ENCODE measurements at regions not wholly inside any gene's neighbourhood (a gene's known extent, or its start where the extent isn't known, plus 50 kb on each side); places are given as distances from the start of the nearest gene placed in this dataset.

DNA sequence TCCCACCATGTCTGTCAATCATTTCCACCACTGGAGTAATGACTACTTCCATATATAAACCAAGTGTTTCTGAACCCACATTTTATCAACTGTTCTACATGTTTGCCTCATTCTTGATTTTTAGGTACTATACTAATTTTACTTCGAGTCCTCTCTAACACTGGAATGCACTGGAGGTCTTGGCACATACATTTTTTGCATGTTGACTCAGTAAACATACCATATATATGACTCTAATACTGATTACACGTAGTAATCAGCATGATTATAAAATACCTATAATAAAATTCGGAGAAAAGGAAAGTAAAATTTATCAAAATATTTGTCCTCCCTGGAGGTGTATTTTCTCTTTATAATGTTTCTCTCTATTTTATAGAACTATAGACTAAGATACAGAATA is 621.7 kb upstream of the NUDT12 start:
- H3K4me1 Mint-ChIP-seq = no peaks in the 10 kb centered on the region
- H3K36me3 ChIP-seq (replicated peaks in 1 of 2; ENCODE audit: control extremely low read depth in 1 of 2, control insufficient read depth in 1 of 2, extremely low read depth in 1 of 2, insufficient read depth in 2 of 2, low read length in 1 of 2) = no peaks in the 10 kb centered on the region
- intact Hi-C loops (cut with micrococcal nuclease) = no loop called here
- no peak for TF ChIP-seq EZH2 (IDR thresholded peaks at IDR 0.05; ENCODE audit: borderline replicate concordance, insufficient read depth, low read depth, low read length, poor library complexity, severe bottlenecking)
- TF ChIP-seq, protein P1, sequence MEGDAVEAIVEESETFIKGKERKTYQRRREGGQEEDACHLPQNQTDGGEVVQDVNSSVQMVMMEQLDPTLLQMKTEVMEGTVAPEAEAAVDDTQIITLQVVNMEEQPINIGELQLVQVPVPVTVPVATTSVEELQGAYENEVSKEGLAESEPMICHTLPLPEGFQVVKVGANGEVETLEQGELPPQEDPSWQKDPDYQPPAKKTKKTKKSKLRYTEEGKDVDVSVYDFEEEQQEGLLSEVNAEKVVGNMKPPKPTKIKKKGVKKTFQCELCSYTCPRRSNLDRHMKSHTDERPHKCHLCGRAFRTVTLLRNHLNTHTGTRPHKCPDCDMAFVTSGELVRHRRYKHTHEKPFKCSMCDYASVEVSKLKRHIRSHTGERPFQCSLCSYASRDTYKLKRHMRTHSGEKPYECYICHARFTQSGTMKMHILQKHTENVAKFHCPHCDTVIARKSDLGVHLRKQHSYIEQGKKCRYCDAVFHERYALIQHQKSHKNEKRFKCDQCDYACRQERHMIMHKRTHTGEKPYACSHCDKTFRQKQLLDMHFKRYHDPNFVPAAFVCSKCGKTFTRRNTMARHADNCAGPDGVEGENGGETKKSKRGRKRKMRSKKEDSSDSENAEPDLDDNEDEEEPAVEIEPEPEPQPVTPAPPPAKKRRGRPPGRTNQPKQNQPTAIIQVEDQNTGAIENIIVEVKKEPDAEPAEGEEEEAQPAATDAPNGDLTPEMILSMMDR (IDR thresholded peaks at IDR 0.05) = no peak
- H3K4me3 ChIP-seq (ENCODE audit: control extremely low read depth in 1 of 5, extremely low read depth in 1 of 5, insufficient read depth in 1 of 5, low read depth in 2 of 5, low read length in 4 of 5) = no peak overlapping the region
- no peak overlapping the region for H3K9ac ChIP-seq (ENCODE audit: low read length)
- H2AFZ ChIP-seq (ENCODE audit: insufficient read depth, low read depth, low read length, poor library complexity, severe bottlenecking) = no peak overlapping the region
- no peaks in the 10 kb centered on the region for H3K27me3 Mint-ChIP-seq
- H4K20me1 ChIP-seq (ENCODE audit: control insufficient read depth, insufficient read depth, low read length, poor library complexity, severe bottlenecking) = no peaks in the 10 kb centered on the region
- H3K9me3 ChIP-seq (ENCODE audit: control extremely low read depth in 1 of 3, control insufficient read depth in 2 of 3, insufficient read depth in 1 of 3, low read length in 2 of 3) = peaks cover 0 to 33% (median 21%) of the 10 kb centered on the region in 3 donors
- no peak overlapping the region for H3K4me3 Mint-ChIP-seq
- H3K27ac ChIP-seq (ENCODE audit: low read length in 2 of 2) = no peak overlapping the region
- no peaks in the 10 kb centered on the region for H3K79me2 ChIP-seq (ENCODE audit: control insufficient read depth, insufficient read depth, low read length)
- H3K27ac Mint-ChIP-seq = no peak overlapping the region
- ChIA-PET POLR2A (no interaction called here), CTCF (no interaction called here)
- DNase-seq (no peak), ATAC-seq (ENCODE audit: low read depth) (no peak)
- no peaks in the 10 kb centered on the region for H3K4me1 ChIP-seq (ENCODE audit: control insufficient read depth in 2 of 2, insufficient read depth in 2 of 2, low read length in 2 of 2)
- H3K4me2 ChIP-seq (replicated peaks; ENCODE audit: low read depth, low read length, poor library complexity, severe bottlenecking) = no peak overlapping the region
- no CpG with 5 or more reads among the region's 3 CpGs for WGBS (ENCODE audit: insufficient coverage)
- no peaks in the 10 kb centered on the region for H3K27me3 ChIP-seq (replicated peaks in 1 of 4; ENCODE audit: control extremely low read depth in 1 of 4, control insufficient read depth in 3 of 4, insufficient read depth in 4 of 4, low read length in 3 of 4)
- peaks cover 24% of the 10 kb centered on the region for H3K9me3 Mint-ChIP-seq (ENCODE audit: insufficient read depth)

DNA sequence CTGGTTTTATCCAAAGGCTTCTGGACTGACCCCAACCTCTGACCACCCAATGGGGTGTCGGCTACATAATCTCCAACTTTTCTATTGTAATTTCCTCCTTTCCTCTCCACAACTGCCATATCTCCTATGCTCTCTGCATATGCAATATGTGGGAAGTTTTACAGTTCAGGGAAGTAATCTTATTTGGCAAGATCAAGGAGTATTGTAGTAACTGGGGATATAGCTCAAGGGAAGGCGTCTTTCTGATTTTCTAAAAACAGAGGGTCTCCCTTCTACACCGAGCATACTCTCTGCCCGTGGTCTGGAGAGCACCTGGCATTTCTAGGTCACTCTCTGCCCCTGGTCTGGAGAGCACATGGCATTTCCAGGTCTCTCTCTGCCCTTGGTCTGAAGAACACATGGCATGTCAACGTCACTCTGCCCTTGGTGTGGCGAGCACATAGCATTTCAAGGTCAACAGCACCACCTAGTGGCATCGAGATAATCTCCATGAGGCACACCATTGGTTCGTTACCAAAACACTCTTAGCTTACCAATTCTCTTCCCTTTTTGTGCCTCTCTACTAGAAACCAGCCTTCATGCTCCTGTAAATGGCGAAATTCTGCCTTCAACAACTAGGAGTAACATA is 616.4 kb upstream of the NUDT12 start:
- H3K9ac ChIP-seq (ENCODE audit: low read length) = no peak overlapping the region
- Mint-ChIP-seq H3K4me1 (no peaks in the 10 kb centered on the region), H3K27ac (no peak overlapping the region), H3K27me3 (no peaks in the 10 kb centered on the region), H3K9me3 (ENCODE audit: insufficient read depth) (peaks cover 12% of the 10 kb centered on the region), H3K4me3 (no peak overlapping the region)
- H3K27ac ChIP-seq (ENCODE audit: low read length in 2 of 2) = no peak overlapping the region
- no peak overlapping the region for H3K4me2 ChIP-seq (replicated peaks; ENCODE audit: low read depth, low read length, poor library complexity, severe bottlenecking)
- no peaks in the 10 kb centered on the region for H4K20me1 ChIP-seq (ENCODE audit: control insufficient read depth, insufficient read depth, low read length, poor library complexity, severe bottlenecking)
- H3K36me3 ChIP-seq (replicated peaks in 1 of 2; ENCODE audit: control extremely low read depth in 1 of 2, control insufficient read depth in 1 of 2, extremely low read depth in 1 of 2, insufficient read depth in 2 of 2, low read length in 1 of 2) = no peaks in the 10 kb centered on the region
- WGBS (ENCODE audit: insufficient coverage) = 72% methylated on average over 7 of the region's 9 CpGs
- ChIA-PET POLR2A (no interaction called here), CTCF (no interaction called here)
- no peaks in the 10 kb centered on the region for H3K4me1 ChIP-seq (ENCODE audit: control insufficient read depth in 2 of 2, insufficient read depth in 2 of 2, low read length in 2 of 2)
- H3K79me2 ChIP-seq (ENCODE audit: control insufficient read depth, insufficient read depth, low read length) = no peaks in the 10 kb centered on the region
- ATAC-seq (ENCODE audit: low read depth) (no peak), DNase-seq (no peak)
- no peak overlapping the region for H3K4me3 ChIP-seq (ENCODE audit: control extremely low read depth in 1 of 5, extremely low read depth in 1 of 5, insufficient read depth in 1 of 5, low read depth in 2 of 5, low read length in 4 of 5)
- H3K27me3 ChIP-seq (replicated peaks in 1 of 4; ENCODE audit: control extremely low read depth in 1 of 4, control insufficient read depth in 3 of 4, insufficient read depth in 4 of 4, low read length in 3 of 4) = no peaks in the 10 kb centered on the region
- no peak overlapping the region for H2AFZ ChIP-seq (ENCODE audit: insufficient read depth, low read depth, low read length, poor library complexity, severe bottlenecking)
- TF ChIP-seq, protein P1 (IDR thresholded peaks at IDR 0.05) = no peak
- no peak for TF ChIP-seq EZH2 (IDR thresholded peaks at IDR 0.05; ENCODE audit: borderline replicate concordance, insufficient read depth, low read depth, low read length, poor library complexity, severe bottlenecking)
- peaks cover 0 to 21% (median 11%) of the 10 kb centered on the region in 3 donors for H3K9me3 ChIP-seq (ENCODE audit: control extremely low read depth in 1 of 3, control insufficient read depth in 2 of 3, insufficient read depth in 1 of 3, low read length in 2 of 3)
- intact Hi-C loops (cut with micrococcal nuclease) = no loop called here
